Caki2 (cell line): ENCODE measurements at regions not wholly inside any gene's neighbourhood (a gene's known extent, or its start where the extent isn't known, plus 50 kb on each side); places are given as distances from the start of the nearest gene placed in this dataset.
"Not testable (repeated sequence)": the region's sequence is repeated elsewhere in the genome, so short reads cannot be mapped to it uniquely, and the experiment has no call there.

Experiments
- DNase-seq: peaks from one replicate; pipeline ENCODE4 v3.0.0-alpha.2; 2015; ENCODE audit warnings: low read depth
- in situ Hi-C: cut with HindIII; loops from 2 replicates; pipeline ENCODE4 v1.10.0; 2016; ENCODE audit warnings: low sequenced_read_pairs, low pct_unique_long_range_greater_than_20kb, mixed read lengths

DNA sequence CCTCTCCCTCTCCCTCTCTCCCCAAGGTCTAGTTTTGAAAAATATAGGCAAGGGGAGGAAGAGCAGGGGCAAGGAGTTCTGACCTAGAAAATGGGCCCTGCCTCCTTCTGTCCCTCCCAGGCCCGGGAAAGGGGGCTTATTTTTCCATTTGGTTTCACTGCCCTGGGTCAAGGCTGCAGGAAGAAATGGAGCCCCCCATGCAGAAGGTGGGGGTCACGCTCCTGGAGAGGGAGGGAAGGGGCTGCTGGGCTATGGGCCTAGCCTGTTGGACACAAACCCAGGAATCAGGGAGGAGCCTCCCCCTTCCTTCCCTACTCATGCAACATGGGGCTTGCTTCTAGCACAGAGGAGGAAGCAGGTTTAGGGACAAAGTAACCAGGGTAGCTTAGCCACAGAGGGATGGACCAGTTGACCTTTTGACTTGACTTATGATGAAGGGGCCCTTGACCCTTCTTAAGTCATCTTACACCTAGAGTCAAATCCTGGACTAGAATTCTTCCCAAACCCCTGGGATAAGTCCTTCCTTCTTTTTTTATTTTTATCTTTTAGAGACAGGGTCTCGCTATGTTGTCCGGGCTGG is 70.4 kb upstream of the SSBP3 start:
- in situ Hi-C loops = loop anchor here (25.0 kb wide), 1 partner anchor 189 kb away; no protein-coding TSS in a partner anchor

DNA sequence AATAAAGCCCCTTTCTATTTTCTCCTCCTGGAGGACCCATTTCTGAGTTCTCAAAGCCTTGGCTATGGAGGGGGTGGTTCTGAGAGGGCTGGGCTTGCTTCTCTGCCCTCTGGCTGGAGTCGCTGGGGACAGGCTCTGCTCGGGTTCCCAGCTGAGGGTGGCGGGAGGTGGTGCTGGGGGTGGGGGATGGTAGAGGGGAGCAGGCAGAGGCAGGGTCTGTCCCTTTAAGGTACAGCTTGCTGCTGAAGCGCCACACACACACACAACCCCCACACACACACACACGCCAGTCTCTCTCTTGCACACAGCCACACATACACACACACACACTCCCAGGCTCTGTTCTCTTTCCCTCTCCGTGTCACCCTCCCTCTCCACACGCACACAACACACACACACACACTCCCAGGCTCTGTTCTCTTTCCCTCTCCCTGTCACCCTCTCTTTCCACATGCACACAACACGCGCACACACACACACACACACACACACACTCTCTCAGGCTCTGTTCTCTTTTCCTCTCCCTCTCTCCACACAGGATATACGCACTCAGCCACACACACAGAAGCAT is 69.8 kb upstream of the SSBP3 start:
- DNase-seq = no peak

More for the DNA sequence above, 70.4 kb upstream of the SSBP3 start:
- no peak for DNase-seq

DNA sequence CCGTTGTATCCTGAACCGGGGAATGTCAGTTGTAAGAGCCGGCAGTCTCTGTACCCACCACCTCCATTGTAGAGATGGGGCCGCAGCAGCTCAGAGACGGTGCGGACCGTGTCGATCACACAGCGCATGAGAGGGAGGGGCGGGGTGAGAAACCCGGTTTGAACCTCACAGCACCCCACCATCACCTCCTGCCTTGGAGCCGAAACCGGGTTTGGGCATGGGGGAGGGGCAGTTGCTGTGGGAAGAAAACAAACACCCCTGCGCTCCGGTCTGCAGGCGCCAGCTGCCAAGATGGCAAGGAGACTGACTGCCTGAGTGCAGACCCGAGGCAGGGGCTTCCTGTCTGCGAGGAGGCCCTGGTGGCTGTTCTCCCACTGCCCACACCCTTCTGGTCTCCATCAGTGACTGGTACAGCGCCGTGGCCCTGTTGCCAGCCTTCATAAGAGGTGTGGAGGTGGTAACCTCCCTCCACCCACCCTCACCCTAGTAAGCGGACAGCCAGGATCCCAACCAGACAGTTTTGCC is 69.2 kb upstream of the SSBP3 start:
- in situ Hi-C loops = loop anchor here (25.0 kb wide), 1 partner anchor 188 kb away; no protein-coding TSS in a partner anchor
- DNase-seq = no peak

More for the DNA sequence above, 69.8 kb upstream of the SSBP3 start:
- in situ Hi-C loops = loop anchor here (25.0 kb wide), 1 partner anchor 189 kb away; no protein-coding TSS in a partner anchor

DNA sequence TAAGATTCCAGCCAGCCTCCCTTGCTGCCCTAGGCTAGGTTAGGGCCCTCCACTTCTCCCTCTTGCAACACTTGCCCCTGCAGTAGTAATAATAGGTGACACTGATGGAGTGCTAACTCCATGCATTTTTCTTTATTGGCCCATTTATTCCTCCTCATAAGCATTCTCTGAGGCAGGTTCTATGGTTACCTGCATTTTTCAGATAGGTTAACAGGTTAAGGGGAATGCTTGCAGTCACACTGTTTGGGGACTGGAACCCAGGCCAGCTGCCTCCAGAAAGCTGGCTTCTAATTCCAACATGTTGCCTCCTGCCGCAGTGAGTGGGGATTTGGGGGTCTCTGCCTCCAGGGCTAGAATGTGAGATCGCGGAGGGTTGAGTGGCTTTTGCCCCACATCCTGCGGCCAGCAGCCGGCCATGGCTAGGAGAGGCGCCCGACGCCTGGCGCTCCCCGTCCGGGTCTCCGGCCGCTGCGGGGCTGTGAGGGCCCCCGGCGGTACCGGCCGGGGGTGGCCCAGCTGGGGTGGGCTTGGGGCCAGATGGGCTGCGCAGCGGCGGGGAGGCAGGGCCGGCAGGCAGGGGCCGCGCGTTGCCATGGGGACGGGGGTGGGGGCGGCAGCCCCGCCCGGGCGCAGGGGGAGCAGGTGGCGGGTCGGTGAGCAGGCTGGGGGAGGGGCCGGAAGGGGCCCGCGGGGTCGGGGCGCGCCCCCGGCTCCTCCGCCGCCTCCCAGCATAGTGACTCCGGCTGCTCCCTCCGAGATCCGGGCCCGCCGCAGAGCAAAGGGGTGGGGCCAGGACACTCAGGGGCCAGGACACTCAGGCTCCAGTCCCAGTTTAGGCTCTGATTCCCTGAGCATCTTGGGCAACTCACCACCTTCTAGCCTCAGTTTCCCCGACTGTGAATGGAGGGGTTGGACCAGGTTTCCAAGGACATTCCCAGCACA is 68.4 kb upstream of the SSBP3 start:
- in situ Hi-C loops = loop anchor here (25.0 kb wide), 1 partner anchor 187 kb away; no protein-coding TSS in a partner anchor
- DNase-seq = no peak

DNA sequence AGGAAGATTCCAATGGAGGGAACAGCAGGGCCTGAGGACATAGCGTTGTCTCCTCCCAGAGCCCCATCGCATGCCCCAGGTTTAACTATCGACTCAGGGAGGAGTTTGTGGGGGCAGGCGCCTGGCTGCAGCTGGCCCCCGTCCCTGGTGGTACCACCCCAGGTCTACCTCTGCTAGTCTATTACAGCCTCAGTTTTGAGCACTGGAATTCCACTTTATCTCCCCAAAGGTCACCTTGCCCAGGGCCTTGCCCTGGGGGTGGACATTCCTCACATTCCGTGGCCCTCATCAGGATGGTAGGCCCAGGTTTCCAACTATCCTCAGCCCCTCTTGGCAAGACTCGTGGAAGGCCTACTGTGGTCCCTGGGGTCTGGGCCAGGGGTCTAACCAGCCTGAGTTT is 65.4 kb upstream of the SSBP3 start:
- no peak for DNase-seq
- in situ Hi-C loops = no loop called here

DNA sequence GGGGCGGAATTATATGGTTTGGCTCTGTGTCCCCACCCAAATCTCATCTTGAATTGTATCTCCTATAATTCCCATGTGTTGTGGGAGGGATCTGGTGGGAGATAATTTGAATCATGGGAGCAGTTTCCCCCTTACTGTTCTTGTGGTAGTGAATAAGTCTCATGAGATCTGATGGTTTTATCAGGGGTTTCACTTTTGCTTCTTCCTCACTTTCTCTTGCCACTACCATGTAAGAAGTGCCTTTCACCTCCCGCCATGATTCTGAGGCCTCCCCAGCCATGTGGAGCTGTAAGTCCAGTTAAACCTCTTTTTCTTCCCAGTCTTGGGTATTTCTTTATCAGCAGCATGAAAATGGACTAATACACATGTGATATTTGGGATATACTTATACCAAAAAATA is 63.2 kb upstream of the SSBP3 start:
- in situ Hi-C loops, DNase-seq: not testable (repeated sequence)

DNA sequence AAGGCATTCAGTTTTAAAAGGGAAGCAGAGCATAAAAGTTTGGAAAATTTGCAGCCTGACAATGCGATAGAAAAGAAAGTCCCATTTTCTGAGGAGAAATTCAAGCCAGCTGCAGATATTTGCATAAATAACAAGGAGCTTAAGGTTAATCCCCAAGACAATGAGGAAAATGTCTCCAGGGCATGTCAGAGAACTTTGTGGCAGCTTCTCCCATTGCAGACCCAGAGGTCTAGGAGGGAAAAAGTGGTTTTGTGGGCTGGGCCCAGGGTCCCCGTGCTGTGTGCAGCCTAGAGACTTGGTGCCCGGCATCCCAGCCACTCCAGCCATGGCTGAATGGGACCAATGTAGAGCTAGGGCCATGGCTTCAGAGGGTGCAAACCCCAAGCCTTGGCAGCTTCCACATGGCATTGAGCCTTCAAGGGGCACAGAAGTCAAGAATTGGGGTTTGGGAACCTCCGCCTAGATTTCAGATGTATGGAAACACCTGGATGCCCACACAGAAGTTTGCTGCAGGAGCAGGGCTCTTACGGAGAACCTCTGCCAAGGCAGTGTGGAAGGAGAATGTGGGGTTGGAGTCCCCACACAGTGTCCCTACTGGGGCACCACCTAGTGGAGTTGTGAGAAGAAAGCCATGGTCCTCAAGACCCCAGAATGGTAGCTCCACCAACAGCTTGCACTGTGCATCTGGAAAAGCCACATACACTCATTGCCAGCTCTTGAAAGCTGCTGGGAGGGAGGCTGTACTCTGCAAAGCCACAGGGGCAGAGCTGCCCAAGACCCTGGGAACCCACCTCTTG is 62.3 kb upstream of the SSBP3 start:
- in situ Hi-C loops, DNase-seq: not testable (repeated sequence)

DNA sequence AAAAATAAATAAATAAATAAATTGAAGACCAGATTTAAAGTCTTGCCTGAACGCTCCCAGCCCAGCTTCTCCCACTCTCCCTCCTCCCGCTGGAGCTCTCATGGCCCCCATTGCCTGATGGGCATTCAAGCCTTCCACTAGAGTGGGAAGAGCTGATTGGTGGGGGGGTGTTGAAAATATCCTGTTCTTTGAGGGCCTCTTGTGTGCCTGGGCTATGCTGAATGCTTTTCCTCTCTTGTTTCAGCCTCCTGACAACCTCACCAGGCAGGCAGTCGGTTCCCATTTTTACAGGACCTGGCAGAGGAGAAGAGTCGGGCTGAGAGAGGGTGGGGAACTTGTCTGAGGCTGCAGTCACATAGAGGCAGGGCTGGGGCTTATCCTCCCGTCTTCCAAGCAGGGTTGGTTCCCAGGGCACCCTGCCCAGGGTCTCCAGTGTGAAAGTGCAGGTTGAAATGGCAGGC is 59.2 kb upstream of the SSBP3 start:
- DNase-seq = no peak
- in situ Hi-C loops = no loop called here

DNA sequence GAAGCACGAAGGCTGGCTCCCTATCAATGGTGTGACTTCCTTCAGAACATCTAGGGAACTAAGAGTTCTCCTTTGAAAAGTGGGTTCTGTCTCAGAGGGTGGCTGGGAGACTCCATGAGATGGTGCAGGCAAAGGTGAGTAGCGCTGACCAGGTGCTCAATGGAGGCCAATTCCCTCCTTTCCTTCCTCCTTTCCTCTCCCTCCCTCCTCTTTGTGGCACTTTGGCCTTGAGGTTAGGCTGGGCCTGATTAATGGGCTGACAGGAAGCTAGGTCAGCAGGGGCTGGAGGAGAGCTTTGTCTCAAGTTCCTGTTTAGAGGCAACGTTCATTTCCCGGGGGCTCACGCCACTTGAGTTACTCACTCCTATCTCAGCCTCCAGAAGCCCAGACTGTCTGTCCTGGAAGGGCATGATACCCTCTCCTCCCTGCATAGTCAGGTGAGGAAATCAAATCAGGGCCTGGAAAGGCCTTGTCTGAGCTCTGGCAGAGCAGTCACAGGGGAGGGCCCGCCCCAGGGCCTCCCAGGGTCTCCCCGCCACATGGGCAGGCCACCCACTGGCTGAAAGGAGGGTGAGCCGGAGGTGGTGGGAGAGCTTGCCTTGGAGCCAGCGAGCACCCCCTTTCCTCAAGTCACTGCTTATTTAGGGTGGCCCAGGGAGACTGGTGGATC is 58.4 kb upstream of the SSBP3 start:
- no peak for DNase-seq
- in situ Hi-C loops = no loop called here

DNA sequence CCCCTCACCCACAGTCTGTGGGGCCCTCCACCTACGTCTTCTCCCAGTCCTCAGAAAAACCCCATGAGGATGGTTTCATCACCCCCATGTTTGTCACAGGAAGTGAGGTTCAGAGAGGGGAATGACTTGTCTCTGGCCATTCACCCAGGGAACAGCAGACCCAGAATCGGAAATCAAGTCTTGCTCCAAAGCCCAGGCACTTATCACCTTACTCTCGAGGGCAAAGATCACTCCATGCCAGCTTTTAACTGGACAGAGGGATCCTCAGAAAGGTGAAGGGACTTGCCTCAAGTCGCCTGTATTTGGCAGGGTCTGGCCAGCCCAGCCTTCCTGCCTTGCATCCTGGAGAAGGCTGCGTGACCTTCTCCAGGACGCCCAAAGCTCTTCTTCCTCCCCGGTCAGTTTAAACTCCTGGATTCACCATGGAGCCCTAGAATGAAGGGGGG is 57.9 kb upstream of the SSBP3 start:
- DNase-seq = no peak
- in situ Hi-C loops = no loop called here

DNA sequence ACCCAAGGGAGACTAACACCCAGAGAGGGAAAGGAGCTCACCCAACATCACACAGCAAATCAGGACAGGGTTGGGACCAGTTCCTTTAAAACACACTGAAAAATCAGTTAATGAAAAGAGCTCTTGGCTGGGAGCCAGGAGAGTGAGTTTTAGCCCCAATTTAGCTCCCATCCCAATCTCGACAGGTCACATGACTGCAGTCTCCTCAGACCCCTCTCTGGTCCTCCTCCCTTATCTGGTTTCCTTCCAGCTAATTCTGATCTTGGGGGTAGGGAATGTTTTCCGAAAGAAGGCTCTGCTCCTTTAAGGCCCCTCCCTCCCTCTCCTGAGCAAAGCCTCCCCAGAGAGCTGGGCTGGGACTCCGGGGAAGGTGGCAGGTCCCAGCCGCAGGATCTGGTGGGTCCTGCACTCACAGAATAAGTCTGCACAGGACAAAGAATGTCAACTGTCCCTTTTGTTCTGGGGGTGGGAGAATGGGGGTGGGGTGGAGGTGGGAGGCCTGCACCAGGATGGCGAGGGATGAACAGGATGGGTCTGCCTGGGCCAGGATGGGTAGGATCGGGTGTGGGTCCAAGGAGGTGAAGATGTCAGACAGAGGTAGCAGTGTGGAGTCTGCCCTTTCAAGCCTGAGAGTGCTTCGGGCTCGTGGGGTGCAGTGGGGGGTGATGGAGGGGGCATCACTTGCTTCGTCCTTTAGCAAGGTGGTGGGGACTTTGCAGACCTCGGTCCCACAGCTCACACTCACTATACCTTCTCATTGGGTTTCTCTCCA is 57.3 kb upstream of the SSBP3 start:
- in situ Hi-C loops = no loop called here

DNA sequence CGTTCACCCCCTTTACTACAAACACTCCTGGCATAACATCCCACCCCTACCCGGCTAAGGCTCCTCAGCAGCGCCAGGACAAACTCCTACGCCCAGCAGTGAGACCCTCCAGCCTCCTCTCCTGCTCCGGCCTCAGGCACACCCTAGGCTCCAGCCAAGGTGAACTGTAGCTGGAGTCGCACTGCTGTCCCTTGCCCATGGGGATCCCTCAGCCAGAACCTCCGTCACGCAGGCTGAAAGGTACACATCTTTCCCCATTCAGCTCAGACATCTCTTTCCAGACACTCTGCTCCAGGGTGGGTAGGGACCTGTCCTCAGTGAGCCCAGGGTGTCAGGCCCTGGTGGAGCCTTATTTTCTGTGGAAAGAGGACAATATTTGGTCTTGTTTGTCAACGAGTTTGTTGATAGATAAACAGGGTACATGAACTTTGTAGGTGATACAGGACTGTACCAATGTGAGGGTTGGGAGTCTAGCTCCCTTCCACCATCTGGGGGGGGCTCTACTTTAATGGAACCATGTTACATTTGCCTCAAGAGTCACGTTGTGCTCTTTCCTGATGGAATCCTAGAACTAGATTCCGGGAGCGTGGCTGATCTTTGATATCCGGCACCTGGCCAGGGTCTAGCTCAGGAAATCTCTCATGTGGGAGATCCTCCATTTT is 56.5 kb upstream of the SSBP3 start:
- no peak for DNase-seq
- in situ Hi-C loops = no loop called here

More for the DNA sequence above, 57.3 kb upstream of the SSBP3 start:
- no peak for DNase-seq

DNA sequence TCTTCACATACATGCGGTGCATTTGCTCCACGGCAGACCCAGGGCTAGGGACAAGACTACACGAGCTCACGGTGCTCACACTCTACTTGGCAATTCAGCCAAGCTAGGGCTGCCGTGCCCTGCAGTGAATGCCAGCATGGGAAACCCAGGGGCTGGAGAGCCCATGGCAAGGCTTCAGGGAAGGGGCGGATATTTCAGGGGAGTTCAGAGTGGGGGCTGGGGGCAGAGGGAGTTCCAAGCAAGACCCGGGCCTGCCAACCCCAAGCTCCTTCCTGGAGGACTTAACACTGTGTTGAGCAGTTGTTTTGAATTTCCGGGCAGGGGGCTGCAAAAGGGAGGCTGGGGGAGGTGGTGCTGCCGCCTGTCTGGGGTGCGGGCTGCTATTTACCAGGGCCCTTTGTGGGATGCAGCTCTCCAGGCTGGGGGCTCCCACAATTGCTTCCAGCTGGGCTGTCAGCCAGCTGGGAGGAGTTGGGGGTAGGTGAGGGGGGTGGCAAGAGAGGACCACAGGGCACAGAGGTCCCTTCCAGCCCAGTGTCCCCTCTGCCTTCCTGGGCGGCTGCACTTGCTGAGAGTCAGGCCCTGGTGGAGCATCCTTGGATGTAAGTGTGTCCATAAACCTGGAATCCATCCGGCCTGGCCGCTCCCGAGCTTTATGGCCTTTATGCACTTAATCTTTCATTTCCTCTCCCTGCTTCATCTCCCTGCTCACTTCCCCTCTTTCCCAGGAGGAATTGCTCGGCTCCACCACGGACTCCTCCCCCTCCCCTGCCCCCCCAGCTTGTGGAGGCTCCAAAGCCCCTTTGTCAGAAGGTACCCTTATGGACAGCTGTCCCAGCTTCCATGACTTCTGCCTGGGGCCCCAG is 55.8 kb upstream of the SSBP3 start:
- no peak for DNase-seq
- in situ Hi-C loops = no loop called here

DNA sequence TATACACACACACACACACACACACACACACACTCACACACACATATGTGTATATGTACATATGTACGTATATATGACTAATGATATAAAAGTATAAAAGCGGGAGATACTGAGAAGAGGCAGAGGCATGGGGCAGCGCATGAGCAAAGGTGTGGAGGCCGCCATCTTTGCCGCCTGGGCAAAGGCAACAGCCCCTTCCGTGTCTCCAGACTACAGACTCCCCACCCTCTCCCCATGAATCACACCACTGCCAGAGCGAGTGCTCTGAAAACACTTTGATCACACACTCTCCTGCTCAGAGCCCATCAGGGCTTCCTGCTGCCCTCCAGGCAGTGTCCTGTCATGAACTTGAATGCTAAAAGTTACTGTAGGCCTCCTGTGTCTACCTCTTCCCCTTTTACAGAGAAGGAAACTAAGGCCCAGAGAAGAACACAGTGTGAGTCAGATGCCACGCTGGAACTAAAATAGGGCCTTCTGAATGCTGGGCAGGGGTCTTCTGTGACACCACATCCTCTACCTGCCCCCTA is 54.7 kb upstream of the SSBP3 start:
- DNase-seq = no peak
- in situ Hi-C loops = no loop called here

DNA sequence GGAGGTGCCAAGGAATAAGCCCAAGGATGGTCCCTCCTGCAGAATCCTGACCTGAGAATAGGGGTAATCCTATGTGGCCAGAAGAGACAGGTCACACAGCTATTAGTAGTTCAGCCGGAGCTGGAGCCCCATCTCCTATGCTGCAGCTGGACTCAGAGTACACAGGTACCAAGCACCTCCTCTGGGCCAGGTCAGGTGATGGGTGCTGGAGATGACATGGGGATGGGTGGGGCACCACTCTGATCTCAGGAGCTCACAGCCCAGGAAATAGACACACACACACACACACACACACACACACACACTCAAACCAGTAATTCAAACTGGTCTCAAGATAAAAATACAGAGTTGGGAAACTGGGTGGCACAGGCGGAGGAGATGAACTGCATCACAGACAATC is 54.2 kb upstream of the SSBP3 start:
- in situ Hi-C loops = no loop called here
- DNase-seq = no peak
